ENCODE measurements at regions not wholly inside any gene's neighbourhood (a gene's known extent, or its start where the extent isn't known, plus 50 kb on each side); places are given as distances from the start of the nearest gene placed in this dataset.

DNA sequence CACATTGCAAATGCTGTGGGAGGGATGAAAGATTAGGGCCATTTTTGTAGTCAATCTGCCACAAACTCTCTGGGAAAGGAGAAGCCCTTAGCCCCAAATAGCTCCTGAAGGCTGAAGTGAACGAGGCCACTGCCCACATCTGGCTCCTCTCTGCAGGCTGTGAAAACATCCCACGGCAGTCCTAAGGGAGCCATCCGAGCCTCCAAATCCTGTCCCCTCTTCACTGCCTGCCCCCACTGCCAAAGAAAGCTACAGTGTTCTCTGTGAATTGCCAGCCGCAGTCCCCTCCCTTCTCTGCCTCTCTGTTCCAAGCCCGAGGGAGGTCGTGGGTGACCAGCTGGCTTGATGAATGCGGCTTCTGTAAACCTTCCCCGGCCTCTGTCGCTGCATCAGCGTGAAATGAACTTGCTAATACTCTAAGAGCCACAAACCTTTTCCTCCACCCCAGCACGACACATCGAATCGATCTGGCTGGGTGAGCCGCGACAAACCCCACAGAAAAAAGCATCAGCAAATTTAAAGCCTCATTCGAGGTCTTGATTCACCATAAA is 180.7 kb upstream of the NRXN3 start:
- TF ChIP-seq JUND (IDR thresholded peaks at IDR 0.05) (no peak), YY1 (IDR thresholded peaks at IDR 0.05) (no peak), HNF4G (IDR thresholded peaks at IDR 0.05) (no peak), GABPA (IDR thresholded peaks at IDR 0.05 in 1 of 2, conservative IDR thresholded peaks at IDR 0.05 in 1 of 2) (no peak), NR2F2 (IDR thresholded peaks at IDR 0.05) (no peak), SP1 (IDR thresholded peaks at IDR 0.05) (no peak), EGR1 (IDR thresholded peaks at IDR 0.05; ENCODE audit: low read depth in 2 of 2) (no peak), RAD21 (IDR thresholded peaks at IDR 0.05) (no peak), RXRA (IDR thresholded peaks at IDR 0.05) (no peak), FOXA1 (IDR thresholded peaks at IDR 0.05) (no peak), TAF1 (conservative IDR thresholded peaks at IDR 0.05) (no peak), FOXA2 (IDR thresholded peaks at IDR 0.05) (no peak), HNF4A (conservative IDR thresholded peaks at IDR 0.05) (no peak)
- TF ChIP-seq, protein P1, sequence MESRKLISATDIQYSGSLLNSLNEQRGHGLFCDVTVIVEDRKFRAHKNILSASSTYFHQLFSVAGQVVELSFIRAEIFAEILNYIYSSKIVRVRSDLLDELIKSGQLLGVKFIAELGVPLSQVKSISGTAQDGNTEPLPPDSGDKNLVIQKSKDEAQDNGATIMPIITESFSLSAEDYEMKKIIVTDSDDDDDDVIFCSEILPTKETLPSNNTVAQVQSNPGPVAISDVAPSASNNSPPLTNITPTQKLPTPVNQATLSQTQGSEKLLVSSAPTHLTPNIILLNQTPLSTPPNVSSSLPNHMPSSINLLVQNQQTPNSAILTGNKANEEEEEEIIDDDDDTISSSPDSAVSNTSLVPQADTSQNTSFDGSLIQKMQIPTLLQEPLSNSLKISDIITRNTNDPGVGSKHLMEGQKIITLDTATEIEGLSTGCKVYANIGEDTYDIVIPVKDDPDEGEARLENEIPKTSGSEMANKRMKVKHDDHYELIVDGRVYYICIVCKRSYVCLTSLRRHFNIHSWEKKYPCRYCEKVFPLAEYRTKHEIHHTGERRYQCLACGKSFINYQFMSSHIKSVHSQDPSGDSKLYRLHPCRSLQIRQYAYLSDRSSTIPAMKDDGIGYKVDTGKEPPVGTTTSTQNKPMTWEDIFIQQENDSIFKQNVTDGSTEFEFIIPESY (IDR thresholded peaks at IDR 0.05), result no peak
- TF ChIP-seq, protein P2, sequence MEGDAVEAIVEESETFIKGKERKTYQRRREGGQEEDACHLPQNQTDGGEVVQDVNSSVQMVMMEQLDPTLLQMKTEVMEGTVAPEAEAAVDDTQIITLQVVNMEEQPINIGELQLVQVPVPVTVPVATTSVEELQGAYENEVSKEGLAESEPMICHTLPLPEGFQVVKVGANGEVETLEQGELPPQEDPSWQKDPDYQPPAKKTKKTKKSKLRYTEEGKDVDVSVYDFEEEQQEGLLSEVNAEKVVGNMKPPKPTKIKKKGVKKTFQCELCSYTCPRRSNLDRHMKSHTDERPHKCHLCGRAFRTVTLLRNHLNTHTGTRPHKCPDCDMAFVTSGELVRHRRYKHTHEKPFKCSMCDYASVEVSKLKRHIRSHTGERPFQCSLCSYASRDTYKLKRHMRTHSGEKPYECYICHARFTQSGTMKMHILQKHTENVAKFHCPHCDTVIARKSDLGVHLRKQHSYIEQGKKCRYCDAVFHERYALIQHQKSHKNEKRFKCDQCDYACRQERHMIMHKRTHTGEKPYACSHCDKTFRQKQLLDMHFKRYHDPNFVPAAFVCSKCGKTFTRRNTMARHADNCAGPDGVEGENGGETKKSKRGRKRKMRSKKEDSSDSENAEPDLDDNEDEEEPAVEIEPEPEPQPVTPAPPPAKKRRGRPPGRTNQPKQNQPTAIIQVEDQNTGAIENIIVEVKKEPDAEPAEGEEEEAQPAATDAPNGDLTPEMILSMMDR (IDR thresholded peaks at IDR 0.05; ENCODE audit: low read depth, low read length, missing input control), result no peak
- TF ChIP-seq, protein P3, sequence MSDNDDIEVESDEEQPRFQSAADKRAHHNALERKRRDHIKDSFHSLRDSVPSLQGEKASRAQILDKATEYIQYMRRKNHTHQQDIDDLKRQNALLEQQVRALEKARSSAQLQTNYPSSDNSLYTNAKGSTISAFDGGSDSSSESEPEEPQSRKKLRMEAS (IDR thresholded peaks at IDR 0.05), result no peak
- Histone ChIP-seq H3K9ac (ENCODE audit: low read depth in 1 of 2, low read length in 2 of 2) (no peak overlapping the region), H3K9me3 (ENCODE audit: control insufficient read depth in 4 of 4, low read length in 3 of 4) (no peaks in the 10 kb centered on the region), H3K4me3 (ENCODE audit: low read depth in 1 of 3, low read length in 3 of 3) (no peak overlapping the region), H3K27ac (ENCODE audit: low read depth in 1 of 2, low read length in 2 of 2) (no peak overlapping the region), H3K4me1 (ENCODE audit: control insufficient read depth in 4 of 4, insufficient read depth in 4 of 4, low read length in 3 of 4) (no peaks in the 10 kb centered on the region), H3K36me3 (ENCODE audit: control insufficient read depth in 4 of 4, insufficient read depth in 3 of 4, low read depth in 1 of 4, low read length in 3 of 4) (no peaks in the 10 kb centered on the region), H3K27me3 (ENCODE audit: control insufficient read depth in 4 of 4, insufficient read depth in 4 of 4, low read length in 3 of 4) (peaks cover 0 to 5% (median 0%) of the 10 kb centered on the region in 4 donors)
- 67% methylated on average over 16 of the region's 16 CpGs for WGBS
- DNase-seq (ENCODE audit: low spot score), result no peak

DNA sequence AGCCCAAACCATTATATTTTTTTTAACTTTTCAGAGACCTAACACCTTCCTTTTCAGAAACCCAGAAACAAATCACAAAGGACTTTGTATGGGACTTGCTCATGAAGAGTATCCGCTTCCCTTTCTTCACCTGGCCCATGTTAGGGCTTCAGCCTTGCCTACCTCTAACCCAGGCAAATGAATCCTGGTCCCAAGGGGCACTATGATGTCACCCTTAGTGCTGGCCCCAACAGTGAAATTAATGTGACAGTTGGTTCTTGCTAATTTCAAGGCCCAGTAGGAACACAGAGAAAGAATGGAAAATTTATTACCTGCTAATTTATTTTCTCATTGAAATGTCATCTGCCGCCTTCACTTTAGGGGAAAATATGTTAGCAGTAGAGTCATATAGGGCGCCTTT is 179.8 kb upstream of the NRXN3 start:
- H3K4me1 ChIP-seq (ENCODE audit: control insufficient read depth in 4 of 4, insufficient read depth in 4 of 4, low read length in 3 of 4), result no peaks in the 10 kb centered on the region
- WGBS, result 87% methylated on average over 3 of the region's 3 CpGs
- TF ChIP-seq TAF1 (conservative IDR thresholded peaks at IDR 0.05) (no peak), YY1 (IDR thresholded peaks at IDR 0.05) (no peak), FOXA1 (IDR thresholded peaks at IDR 0.05) (no peak), JUND (IDR thresholded peaks at IDR 0.05) (no peak), NR2F2 (IDR thresholded peaks at IDR 0.05) (no peak), SP1 (IDR thresholded peaks at IDR 0.05) (no peak), RAD21 (IDR thresholded peaks at IDR 0.05) (no peak), HNF4G (IDR thresholded peaks at IDR 0.05) (no peak)
- TF ChIP-seq, protein P4, sequence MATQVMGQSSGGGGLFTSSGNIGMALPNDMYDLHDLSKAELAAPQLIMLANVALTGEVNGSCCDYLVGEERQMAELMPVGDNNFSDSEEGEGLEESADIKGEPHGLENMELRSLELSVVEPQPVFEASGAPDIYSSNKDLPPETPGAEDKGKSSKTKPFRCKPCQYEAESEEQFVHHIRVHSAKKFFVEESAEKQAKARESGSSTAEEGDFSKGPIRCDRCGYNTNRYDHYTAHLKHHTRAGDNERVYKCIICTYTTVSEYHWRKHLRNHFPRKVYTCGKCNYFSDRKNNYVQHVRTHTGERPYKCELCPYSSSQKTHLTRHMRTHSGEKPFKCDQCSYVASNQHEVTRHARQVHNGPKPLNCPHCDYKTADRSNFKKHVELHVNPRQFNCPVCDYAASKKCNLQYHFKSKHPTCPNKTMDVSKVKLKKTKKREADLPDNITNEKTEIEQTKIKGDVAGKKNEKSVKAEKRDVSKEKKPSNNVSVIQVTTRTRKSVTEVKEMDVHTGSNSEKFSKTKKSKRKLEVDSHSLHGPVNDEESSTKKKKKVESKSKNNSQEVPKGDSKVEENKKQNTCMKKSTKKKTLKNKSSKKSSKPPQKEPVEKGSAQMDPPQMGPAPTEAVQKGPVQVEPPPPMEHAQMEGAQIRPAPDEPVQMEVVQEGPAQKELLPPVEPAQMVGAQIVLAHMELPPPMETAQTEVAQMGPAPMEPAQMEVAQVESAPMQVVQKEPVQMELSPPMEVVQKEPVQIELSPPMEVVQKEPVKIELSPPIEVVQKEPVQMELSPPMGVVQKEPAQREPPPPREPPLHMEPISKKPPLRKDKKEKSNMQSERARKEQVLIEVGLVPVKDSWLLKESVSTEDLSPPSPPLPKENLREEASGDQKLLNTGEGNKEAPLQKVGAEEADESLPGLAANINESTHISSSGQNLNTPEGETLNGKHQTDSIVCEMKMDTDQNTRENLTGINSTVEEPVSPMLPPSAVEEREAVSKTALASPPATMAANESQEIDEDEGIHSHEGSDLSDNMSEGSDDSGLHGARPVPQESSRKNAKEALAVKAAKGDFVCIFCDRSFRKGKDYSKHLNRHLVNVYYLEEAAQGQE (IDR thresholded peaks at IDR 0.05), result no peak
- TF ChIP-seq, protein P3 (IDR thresholded peaks at IDR 0.05), result no peak
- H3K9ac ChIP-seq (ENCODE audit: low read depth in 1 of 2, low read length in 2 of 2), result no peak overlapping the region
- peaks cover 0 to 5% (median 0%) of the 10 kb centered on the region in 4 donors for H3K27me3 ChIP-seq (ENCODE audit: control insufficient read depth in 4 of 4, insufficient read depth in 4 of 4, low read length in 3 of 4)
- no peaks in the 10 kb centered on the region for H3K9me3 ChIP-seq (ENCODE audit: control insufficient read depth in 4 of 4, low read length in 3 of 4)
- no peak for DNase-seq (ENCODE audit: low spot score)
- H3K4me3 ChIP-seq (ENCODE audit: low read depth in 1 of 3, low read length in 3 of 3), result no peak overlapping the region
- no peak overlapping the region for H3K27ac ChIP-seq (ENCODE audit: low read depth in 1 of 2, low read length in 2 of 2)
- H3K36me3 ChIP-seq (ENCODE audit: control insufficient read depth in 4 of 4, insufficient read depth in 3 of 4, low read depth in 1 of 4, low read length in 3 of 4), result no peaks in the 10 kb centered on the region
